Hematopoietic multipotent progenitor cell treated with erythropoietin and hydrocortisone succinate and interleukin-3 and kit ligand, for 4 days (in vitro differentiated cells): ENCODE measurements at regions not wholly inside any gene's neighbourhood (a gene's known extent, or its start where the extent isn't known, plus 50 kb on each side); places are given as distances from the start of the nearest gene placed in this dataset.
"Not testable (repeated sequence)": the region's sequence is repeated elsewhere in the genome, so short reads cannot be mapped to it uniquely, and the experiment has no call there.

Experiments
- DNase-seq: peaks from one replicate; pipeline ENCODE4 v3.0.0-alpha.2; 2015

DNA sequence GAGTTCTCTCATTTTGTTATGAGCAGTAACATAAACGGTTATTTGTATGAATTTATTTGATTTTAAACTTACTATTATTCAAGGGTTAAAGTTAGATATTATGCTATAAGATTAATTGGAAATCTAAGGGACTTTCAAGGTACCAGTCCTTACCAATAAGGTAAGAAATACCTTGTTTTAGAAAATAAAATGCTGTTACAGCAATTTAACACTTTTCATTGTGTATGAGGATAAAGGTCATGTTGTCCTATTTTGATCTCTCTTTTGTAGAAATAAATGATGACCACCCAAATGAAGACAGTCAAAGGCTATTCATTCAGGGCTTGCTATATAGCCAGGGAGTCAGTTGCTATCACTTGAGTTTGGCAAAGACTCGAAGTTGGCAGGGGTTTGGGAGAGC lies 1185.9 kb upstream of the GOT2 start:
- DNase-seq = no peak

DNA sequence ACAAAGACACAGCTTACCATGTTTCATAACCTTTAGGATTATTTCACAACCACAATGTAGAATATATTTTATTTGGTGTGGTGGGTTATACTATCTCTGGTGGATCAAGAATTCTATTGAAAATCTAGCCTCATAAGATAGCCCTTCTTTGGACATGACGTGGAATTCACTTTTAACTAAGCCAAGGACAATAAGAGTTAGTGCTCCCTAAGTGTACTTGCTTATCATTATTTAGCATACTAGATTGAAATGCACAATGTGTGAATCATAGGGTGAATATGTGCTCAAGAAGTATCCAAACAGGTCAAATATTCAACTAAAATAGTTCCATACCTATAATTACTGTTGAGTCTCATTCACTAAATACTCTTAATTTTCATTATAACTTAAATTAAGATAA lies 1179.5 kb upstream of the GOT2 start:
- no peak for DNase-seq

DNA sequence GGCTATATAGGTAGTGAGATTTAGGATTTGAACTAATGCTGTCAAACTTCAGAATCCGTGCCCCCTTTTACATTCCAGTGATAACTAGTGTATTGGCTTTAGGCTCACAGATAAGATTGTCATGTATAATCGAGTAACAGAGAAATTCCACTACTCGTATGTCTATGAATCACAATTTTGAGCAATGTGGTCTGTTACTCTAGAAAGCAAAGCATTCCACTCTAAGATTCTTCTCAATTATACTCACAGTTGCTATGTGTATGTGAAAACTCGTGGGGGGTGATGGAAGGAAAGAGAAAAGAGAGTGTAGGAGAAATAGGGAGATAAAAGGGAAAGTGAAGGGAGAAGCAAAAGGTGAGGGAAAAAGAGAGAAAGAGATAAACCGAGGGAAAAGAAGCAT lies 1175.1 kb upstream of the GOT2 start:
- no peak for DNase-seq

DNA sequence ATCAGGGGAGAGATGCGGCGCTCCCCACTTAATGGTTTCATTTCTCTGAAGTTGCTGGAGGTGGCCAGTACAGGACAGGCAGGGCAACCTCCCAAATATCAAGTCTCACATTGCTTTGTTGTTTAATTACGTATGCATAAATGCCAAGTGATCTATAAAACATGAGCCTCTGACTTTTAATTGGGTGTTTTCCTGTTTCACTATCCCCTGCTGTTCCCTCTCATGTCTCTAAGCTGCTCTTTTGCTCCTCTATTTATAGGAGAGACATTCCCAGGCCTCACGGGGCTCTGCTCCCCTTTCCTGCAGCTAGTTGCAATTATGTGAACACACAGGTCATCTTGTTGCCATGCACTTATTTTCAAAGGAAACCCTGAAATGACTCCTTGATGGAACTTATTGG lies 1173.5 kb upstream of the GOT2 start:
- no peak for DNase-seq

DNA sequence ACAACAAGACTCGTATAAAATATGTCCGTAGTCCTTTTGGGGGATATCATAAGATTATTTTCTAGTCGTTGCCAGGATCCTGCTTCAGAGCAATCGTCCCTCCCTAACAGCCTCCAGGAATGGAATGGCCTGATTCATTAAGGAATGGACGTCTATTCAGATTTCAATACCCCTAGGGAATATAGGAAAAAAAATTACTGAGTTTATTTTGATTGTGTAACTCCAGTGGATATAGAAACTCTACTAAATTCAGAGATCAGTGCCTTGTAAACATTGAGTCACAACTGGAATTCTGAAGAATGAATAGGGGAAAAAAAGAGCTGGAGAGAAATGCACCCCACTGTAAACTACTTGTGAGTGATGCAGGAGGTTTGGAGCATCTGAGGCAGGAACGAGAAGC lies 1171.5 kb upstream of the GOT2 start:
- DNase-seq = no peak

DNA sequence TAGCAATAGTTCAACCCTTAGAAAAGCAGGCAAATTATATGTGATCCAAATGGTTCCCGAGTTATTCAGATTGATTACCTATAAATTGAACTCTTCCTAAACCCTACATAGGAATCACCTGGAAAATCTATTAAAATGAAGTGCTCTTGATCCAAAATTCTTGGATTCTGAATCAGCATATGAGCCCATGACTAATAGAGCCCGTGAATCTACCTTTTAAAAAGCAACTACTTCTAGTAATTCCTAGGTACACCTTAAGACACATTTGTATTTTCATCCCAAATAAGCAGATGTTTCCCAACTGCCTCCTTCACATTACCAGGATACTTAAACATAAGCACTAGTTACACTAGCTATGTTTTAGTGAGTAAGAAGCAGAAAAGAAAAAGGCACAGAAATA lies 1171.0 kb upstream of the GOT2 start:
- no peak for DNase-seq

DNA sequence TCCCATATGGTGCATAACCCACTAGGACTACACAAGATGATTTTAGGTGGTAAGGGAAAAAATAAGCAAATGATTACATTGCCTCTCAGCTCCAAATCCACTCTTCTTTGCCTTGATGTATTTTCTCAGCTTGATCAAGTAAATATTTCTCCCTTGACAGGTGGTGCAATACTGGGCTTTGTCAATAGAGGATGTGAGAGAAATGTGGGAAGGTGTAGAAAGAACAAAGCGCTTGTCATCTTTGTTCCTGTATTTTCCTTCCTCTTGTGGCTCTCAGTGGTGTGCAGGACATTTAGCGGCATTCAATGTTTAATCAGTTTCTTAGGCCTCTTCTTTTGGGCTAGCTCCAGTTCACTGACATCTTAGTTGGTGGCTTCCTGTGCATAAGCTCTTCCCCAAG lies 1165.8 kb upstream of the GOT2 start:
- DNase-seq = peak; percentile 2

DNA sequence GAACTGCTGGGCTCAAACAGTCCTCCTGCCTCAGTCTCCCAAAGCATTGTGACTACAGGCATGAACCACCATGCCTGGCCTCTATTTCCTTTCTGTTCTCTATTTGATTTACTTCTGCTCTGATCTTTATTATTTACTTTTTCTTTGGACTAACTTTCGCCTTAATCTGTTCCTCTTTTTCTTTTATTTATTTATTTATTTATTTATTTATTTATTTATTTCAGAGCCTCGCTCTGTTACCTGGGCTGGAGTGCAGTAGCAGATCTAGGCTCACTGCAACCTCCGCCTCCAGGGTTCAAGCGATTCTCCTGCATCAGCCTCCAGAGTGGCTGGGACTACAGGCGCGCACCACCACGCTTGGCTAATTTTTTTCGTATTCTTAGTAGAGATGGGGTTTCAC lies 1158.3 kb upstream of the GOT2 start:
- DNase-seq = no peak

DNA sequence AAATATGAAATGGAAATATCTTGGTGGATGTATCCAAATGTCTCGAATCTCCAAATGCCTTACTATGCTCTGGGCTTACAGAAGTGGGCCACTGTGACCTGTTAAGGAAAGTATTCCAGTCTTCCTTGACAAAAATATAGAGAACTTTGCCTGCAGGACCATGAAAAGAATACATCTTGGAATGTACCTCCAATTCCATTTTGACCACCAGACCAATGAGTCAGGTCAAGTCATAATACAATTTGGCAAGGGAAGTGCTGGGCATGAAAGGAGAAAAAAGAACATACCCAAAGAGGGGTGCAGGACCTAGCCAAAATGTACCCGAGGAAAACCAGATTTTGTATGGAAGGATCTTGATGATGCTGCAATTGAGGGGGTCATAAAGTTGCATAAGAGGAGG lies 1153.7 kb upstream of the GOT2 start:
- no peak for DNase-seq

DNA sequence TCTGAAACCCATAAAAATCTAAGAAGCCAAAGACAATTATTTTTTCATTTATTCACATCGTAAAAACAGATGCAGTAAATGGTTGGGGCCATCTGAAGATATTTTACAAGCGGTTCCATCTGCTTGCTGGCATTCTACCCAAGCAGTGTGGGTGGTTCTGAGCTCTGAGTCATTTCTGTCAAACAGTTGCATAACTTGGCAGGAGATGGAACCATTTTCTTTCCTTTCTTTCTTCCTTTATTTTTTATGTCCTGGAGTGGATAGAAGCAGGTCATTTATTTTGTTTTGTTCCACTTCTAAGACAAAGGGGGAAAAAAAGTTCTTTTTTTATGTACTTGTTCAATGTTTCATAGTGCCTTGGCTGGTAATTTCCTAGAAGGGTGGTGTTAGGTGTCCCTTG lies 1151.9 kb upstream of the GOT2 start:
- DNase-seq = no peak

DNA sequence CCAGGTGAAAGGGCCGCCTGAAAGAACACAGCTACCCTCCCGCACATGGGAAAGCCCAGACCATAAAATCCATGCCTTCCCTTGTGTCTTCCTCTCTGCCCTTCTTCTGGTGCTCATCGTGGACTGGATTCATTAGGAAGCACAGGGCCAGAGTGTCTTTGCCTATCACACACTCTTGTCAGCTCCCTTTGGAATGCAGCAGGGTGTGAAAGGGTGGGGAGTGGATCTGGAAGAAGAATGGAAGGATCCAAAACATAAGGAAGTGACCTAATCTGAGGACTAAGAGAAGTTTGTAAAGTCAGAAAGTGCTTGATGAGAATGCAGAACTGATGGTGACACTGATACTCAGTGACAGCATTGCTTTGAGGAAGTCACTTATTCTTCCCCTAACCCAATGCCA lies 1147.3 kb upstream of the GOT2 start:
- DNase-seq = no peak

DNA sequence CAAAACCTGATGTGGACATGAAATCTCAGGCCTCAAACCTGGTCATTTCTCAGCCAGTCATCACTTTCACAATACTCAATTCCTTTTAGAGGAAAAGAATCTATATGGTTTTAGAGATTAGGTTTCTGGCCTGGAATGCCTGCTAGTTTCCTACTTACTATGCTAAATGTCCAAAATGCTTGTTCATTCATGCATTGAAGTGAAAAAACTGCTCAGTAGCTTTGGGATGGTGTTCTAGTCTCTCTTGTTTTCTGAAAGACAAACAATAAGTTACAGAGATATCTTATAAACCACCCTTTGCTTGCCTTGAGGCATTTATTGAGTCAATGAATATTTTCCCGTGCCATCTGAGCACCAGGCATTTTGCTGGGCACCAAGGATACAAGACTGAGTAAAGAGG lies 1146.5 kb upstream of the GOT2 start:
- no peak for DNase-seq

DNA sequence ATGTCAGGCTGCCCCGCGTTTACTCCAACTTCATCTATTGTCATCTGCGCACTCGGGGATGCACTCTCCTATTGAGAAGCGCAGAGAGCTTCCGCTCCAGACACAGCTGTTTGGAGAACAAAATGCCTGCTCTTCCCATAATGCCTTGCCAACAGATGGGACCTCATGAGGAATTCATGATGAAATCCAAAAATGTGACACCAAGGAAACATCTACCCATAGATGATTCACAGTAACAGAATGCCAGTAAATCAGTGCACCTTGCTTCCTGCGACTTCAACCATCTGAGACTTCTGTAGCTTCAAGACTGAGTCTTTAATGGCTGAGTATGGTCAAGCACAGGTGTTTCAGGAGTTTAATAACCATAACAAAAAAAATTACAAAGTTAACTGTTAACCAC lies 1144.9 kb upstream of the GOT2 start:
- DNase-seq = no peak

DNA sequence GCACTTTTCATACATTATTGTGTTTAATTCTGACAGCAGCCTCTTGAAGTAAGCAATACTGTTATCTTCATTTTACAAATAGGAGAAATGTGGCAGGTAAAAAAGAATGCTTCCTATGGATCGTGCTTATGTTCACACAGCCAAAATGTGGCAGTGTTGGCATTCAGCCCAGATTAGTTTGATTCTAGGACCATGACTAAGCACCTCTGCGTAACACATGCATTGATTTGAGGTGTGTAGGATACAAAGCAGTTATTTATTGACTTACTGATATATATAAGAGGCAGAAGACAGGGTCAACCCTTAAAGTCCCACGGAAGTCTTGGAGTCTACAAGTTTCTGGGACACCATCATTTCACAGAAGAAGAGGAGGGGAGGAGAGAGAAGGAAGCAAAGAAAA lies 1144.4 kb upstream of the GOT2 start:
- peak; percentile 8 for DNase-seq

DNA sequence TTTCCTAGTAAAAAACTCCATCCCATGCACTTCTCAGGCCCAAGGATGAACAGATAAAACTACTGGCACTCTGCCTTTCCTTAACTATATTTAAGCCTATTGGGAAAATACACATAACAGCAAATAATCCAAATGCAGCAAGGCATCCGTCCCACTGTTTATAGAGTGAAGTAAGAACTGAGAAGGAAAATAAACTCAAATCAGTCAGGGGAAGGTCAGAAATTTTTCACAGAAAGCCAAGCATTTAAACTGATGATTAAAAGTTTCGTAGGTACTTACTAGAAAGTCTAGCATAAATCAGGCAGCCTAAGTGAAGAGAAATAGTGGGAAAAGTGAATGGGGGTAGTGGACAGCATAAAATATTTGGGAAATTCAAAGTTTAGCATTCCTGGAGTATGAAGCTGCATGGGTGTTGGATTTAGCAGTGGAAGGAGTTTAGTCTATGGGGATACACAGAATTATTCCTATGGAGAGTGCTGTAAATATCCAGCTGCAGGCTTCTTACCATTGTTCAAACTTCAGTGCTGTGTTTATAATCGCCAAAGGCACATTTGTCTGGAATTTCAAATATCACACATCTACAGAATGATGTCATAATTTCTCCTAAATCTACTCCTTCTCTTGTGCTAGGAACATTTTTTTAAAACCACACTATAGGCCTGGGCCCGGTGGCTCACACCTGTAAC lies 1131.0 kb upstream of the GOT2 start:
- DNase-seq = no peak

DNA sequence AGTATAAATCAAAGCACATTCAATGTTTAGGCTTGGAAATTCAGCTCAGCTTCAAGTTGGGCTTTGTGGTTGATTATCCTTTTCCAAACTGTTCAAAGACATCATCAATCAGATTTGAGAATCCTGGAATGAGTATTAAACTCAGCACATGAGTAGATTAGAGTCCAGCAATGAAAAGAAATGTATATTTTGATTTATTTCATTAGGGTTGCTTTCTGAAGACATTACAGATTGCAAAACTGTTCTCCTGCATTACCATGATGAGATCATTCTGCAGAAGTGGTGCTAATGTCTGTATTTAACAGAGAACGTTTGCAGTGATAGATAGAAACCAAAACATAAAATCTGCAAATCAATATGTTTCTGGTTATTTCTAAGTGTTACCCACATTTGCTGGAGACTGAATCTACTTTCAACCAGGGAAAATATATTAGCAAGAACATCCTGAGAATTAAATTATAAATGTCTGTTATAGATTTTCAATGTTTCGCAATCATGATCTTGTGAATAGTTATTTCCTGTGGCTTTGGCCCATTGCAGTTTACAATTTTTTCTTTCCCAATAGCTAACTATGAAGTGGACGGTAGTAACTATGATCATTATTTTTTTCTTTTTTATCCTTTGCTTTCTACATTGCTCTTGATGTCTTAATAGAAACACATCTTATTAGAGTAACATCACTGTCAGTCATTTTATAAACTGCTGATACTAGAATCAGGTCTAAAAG lies 1125.7 kb upstream of the GOT2 start:
- no peak for DNase-seq

DNA sequence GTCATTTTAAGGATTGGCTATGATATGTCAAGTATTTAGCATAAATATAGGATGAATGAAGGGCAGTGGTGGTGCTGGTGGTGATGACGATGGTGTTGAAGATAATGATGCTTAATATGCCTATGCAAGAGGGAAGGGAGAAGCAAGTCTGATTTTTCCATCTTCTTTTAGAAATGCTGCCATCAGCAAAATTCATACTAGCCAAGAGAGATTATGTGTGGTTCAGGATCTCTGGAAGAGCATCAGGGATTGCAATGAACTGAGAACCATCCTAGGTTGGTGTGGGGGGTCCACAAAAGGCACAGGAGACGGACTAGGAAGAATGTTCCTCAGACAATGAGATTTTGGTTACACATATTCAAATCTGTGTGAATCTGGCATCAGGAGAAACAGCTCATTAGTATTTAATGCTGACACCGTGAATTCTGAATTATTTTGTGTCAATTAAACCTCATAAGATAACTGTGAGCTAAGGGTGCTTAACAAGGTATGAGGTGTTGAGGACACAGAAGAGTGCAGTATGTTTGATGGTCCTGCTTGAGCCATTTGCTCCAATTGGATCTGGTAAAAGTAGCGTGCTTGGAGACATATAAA lies 1120.8 kb upstream of the GOT2 start:
- DNase-seq = no peak

DNA sequence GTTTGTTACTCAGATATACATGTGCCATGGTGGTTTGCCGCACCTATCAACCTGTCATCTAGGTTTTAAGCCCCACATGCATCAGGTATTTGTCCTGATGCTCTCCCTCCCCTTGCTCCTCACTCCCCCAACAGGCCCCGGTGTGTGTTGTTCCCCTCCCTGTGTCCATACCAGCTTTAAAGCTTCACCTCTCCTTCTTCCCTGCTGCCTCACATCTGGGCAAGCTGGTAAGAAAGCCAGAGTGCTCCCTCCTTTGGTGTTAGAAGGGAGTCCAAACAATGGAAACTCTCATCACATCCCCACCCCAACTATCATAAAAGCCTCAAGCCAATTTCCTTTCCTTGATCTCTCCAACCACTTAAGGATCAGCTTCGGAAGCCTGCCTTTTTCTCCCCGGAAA lies 1115.6 kb upstream of the GOT2 start:
- DNase-seq = no peak

DNA sequence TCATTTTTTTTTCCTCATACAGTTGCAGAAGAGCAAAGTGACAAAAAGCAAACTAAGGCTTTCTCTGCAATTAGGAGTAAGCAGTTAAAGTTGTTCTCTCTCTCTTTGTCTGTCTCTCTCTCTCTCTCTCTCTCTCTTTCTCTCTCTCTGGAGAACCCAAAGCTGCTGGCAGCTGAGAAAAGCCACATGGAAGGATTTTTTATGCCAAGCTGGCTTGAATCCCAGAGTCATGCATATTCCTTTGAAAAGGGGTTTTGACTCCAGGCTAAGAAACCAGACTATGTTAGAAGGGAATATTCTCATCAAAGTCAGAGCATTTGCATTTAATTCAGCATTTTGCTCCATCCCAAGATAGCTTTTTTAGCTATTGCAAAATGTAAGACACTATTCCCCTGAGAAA lies 1114.2 kb upstream of the GOT2 start:
- no peak for DNase-seq

DNA sequence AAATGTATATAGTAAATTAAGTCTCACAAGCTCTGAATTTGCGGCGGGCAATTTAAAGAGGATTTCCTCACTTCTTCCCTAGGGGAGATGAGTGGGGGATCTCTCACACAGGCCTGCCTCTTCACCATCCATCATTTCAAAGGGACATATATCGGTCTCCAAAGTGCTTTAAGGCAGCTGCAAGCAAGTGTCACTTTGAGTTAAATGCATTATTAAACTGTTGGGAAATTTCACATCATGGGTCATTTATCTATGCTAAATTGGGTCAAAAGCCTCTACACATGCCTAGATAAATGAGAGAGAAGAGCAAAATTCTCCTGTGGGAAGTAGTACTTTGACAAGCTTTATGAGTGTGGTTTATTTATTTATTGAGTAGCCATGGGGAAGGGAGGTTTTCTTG lies 1106.1 kb upstream of the GOT2 start:
- DNase-seq = no peak

DNA sequence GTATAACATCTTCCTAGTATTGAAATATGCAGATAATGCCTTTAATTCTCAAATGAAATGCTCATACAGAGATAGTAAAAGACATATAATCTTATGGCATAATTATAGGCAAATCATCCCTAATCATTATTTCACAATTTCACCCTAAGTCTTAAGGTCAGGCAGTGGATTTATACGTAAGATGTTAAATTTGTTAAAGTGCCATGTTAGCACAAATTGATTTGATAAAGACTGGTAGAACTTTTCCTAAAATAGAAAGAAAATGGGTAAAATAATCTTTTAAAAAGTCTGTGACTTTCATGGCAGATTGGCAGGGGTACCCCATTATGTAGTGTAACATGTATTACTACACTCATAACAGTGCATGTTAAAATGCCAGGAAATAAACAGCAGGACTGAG lies 1092.7 kb upstream of the GOT2 start:
- DNase-seq = no peak

DNA sequence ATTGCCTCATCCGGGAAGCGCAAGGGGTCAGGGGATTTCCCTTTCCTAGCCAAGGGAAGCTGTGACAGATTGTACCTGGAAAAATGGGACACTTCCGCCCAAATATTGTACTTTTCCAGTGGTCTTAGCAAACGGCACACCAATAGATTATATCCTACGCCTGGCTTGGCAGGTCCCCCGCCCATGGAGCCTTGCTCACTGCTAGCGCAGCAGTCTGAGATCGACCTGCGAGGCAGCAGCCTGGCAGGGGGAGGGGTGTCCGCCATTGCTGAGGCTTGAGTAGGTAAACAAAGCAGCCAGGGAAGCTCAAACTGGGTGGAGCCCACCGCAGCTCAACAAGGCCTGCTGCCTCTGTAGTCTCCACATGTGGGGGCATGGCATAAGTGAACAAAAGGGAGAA lies 1075.4 kb upstream of the GOT2 start:
- DNase-seq = not testable (repeated sequence)

DNA sequence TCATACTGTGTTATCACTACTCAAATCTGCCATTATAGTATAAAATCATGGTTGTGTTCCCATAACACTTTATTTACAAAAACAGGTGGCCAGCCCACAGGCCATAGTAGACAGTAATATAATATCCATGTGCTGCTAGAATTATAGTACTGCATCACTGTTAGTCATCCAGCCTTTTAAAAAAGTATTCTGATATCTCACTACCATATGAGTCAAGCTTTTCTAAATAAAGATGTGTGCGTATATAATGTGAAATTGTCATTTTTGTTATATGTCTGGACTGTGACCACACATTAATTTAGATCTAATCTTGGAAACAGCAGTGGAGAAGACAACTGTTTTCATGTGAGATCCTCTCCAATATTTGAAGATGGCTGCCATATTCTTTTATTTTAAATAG lies 1049.1 kb upstream of the GOT2 start:
- DNase-seq = no peak

DNA sequence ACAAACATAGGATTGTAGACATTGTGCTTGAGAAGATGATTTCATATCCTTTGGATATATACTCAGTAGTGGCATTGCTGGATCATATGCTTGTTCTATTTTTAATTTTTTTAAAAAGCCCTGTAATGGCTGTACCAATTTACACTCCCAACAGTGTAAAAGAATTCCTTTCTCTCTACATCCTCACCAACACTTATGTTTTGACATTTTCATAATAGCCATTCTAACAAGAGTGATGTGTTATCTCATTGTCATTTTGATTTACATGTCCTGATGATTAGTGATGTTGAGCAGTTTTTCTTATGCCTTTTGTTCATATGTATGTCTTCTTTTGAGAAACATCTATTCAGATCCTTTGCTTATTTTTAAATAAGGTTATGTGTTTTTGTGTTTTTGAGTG lies 1039.2 kb upstream of the GOT2 start:
- DNase-seq = no peak

DNA sequence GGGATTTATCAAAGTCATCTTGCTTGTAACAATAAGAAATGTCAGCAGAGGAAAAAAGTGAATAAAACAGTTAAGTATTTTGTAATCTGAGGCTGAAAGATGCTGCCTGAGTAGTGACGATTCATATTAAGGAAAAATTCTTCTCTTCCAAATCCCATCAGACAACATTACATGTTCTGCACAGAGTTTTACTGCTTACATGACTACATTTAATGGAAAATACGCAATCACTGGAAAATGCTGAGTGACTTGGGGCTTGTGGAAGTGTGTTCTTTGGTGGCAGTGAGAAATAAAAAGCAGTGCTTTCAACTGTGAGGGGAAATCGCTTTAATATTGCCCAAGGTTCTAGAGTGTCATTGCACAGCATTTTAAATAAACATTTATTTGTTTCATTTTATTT lies 1025.2 kb upstream of the GOT2 start:
- DNase-seq = no peak
